Astrocyte (in vitro differentiated cells and primary cell): ENCODE measurements at regions not wholly inside any gene's neighbourhood (a gene's known extent, or its start where the extent isn't known, plus 50 kb on each side); places are given as distances from the start of the nearest gene placed in this dataset.

ENCODE experiments used
- DNase-seq: peaks from one replicate; pipeline ENCODE4 v3.0.0-alpha.2; 2010; ENCODE audit warnings: low read depth
- FAIRE-seq: peaks from 2 replicates; lab custom pipeline; 2011; peaks lifted over from hg19 to GRCh38; lab: Jason Lieb, UNC
- H2AFZ ChIP-seq: 2 replicates; pipeline ENCODE4 v1.6.0; 2012; ENCODE audit warnings: low read depth, low read length, inconsistent platforms
- H3K27ac ChIP-seq: 2 replicates; pipeline ENCODE4 v1.5.1; 2011; ENCODE audit warnings: low read depth, low read length, inconsistent platforms
- H3K27me3 ChIP-seq: 2 replicates; pipeline ENCODE4 v1.6.0; 2011; ENCODE audit warnings: low read length, inconsistent platforms; ENCODE audit not compliant: insufficient read depth
- H3K36me3 ChIP-seq: 2 replicates; pipeline ENCODE4 v1.5.1; 2011; ENCODE audit warnings: low read length, inconsistent platforms; ENCODE audit not compliant: insufficient read depth
- H3K4me1 ChIP-seq: 2 replicates; pipeline ENCODE4 v1.5.1; 2011; ENCODE audit warnings: low read length, inconsistent platforms; ENCODE audit not compliant: insufficient read depth
- H3K4me2 ChIP-seq: 2 replicates; pipeline ENCODE4 v1.6.0; 2012; ENCODE audit warnings: low read length, inconsistent platforms
- H3K4me3 ChIP-seq: 2 replicates; pipeline ENCODE4 v1.5.1; 2011; ENCODE audit warnings: low read depth, mild to moderate bottlenecking, low read length, inconsistent platforms; ENCODE audit not compliant: insufficient read depth
- H3K79me2 ChIP-seq: 2 replicates; pipeline ENCODE4 v1.6.0; 2012; ENCODE audit warnings: mild to moderate bottlenecking, low read length, inconsistent platforms; ENCODE audit not compliant: insufficient read depth
- H3K9ac ChIP-seq: 2 replicates; pipeline ENCODE4 v1.6.0; 2012; ENCODE audit warnings: mild to moderate bottlenecking, low read length, inconsistent platforms
- H3K9me3 ChIP-seq: 2 replicates; pipeline ENCODE4 v1.5.1; 2012; ENCODE audit warnings: low read depth, mild to moderate bottlenecking, low read length, inconsistent platforms; ENCODE audit not compliant: insufficient read depth
- H4K20me1 ChIP-seq: 2 replicates; pipeline ENCODE4 v1.6.0; 2012; ENCODE audit warnings: low read length, inconsistent platforms; ENCODE audit not compliant: insufficient read depth
- H3K27ac Mint-ChIP-seq: one replicate; pipeline ENCODE4 v1.8.0; 2021; ENCODE audit warnings: mild to moderate bottlenecking, mixed read lengths; ENCODE audit not compliant: unreplicated experiment
- H3K27me3 Mint-ChIP-seq: one replicate; pipeline ENCODE4 v1.8.0; 2021; ENCODE audit warnings: low read depth, mixed read lengths; ENCODE audit not compliant: unreplicated experiment
- H3K36me3 Mint-ChIP-seq: one replicate; pipeline ENCODE4 v1.8.0; 2021; ENCODE audit warnings: low read depth, mixed read lengths; ENCODE audit not compliant: unreplicated experiment
- H3K4me1 Mint-ChIP-seq: one replicate; pipeline ENCODE4 v1.8.0; 2021; ENCODE audit warnings: low read depth, mixed read lengths; ENCODE audit not compliant: unreplicated experiment
- H3K4me3 Mint-ChIP-seq: one replicate; pipeline ENCODE4 v1.8.0; 2021; ENCODE audit warnings: mild to moderate bottlenecking, moderate library complexity, mixed read lengths; ENCODE audit not compliant: unreplicated experiment
- H3K9me3 Mint-ChIP-seq: one replicate; pipeline ENCODE4 v1.8.0; 2021; ENCODE audit warnings: mild to moderate bottlenecking, mixed read lengths; ENCODE audit not compliant: unreplicated experiment
- CTCF ChIP-seq: IDR thresholded peaks from 2 replicates; pipeline ENCODE4 v1.5.1; 2011; ENCODE audit warnings: low read depth, mild to moderate bottlenecking, inconsistent platforms, low read length, moderate library complexity; ENCODE audit not compliant: insufficient read depth
- EZH2 ChIP-seq: IDR thresholded peaks from 2 replicates; pipeline ENCODE4 v1.6.1; 2012; ENCODE audit warnings: mild to moderate bottlenecking, low read length, inconsistent platforms; ENCODE audit not compliant: insufficient read depth

- H3K4me1 Mint-ChIP-seq: no peaks in the 10 kb centered on the region
- no peak overlapping the region for H3K27ac ChIP-seq
- TF ChIP-seq EZH2 (no peak), CTCF (no peak)
- DNase-seq: no peak
- H3K9ac ChIP-seq: no peak overlapping the region
- H3K27me3 Mint-ChIP-seq: no peaks in the 10 kb centered on the region
- H3K9me3 Mint-ChIP-seq: no peaks in the 10 kb centered on the region
- no peaks in the 10 kb centered on the region for H3K9me3 ChIP-seq
- H2AFZ ChIP-seq: no peak overlapping the region
- no peaks in the 10 kb centered on the region for H3K36me3 Mint-ChIP-seq
- FAIRE-seq: no peak
- H3K4me3 ChIP-seq: no peak overlapping the region
- no peak overlapping the region for H3K27ac Mint-ChIP-seq
- H3K4me3 Mint-ChIP-seq: no peak overlapping the region
- no peaks in the 10 kb centered on the region for H3K4me1 ChIP-seq
- no peaks in the 10 kb centered on the region for H4K20me1 ChIP-seq
- H3K36me3 ChIP-seq: no peaks in the 10 kb centered on the region
- H3K27me3 ChIP-seq: no peaks in the 10 kb centered on the region
- no peaks in the 10 kb centered on the region for H3K79me2 ChIP-seq
- H3K4me2 ChIP-seq: no peak overlapping the region
Observed at GRCh38 chr4:62243895-62244294, 1043.8 kb downstream of the ADGRL3 start.

- peaks cover 5% of the 10 kb centered on the region for H3K4me1 Mint-ChIP-seq
- no peaks in the 10 kb centered on the region for H3K36me3 Mint-ChIP-seq
- no peak for TF ChIP-seq CTCF
- no peak for TF ChIP-seq EZH2
- FAIRE-seq (no peak), DNase-seq (no peak)
- Histone ChIP-seq H3K27me3 (no peaks in the 10 kb centered on the region), H2AFZ (no peak overlapping the region), H3K4me1 (no peaks in the 10 kb centered on the region), H3K36me3 (no peaks in the 10 kb centered on the region), H3K27ac (no peak overlapping the region), H3K9ac (no peak overlapping the region), H3K4me3 (no peak overlapping the region), H3K79me2 (no peaks in the 10 kb centered on the region), H4K20me1 (no peaks in the 10 kb centered on the region), H3K9me3 (no peaks in the 10 kb centered on the region), H3K4me2 (no peak overlapping the region)
- no peak overlapping the region for H3K27ac Mint-ChIP-seq
- no peaks in the 10 kb centered on the region for H3K9me3 Mint-ChIP-seq
- no peak overlapping the region for H3K4me3 Mint-ChIP-seq
- no peaks in the 10 kb centered on the region for H3K27me3 Mint-ChIP-seq
Observed at GRCh38 chr4:62235911-62236310, 1035.8 kb downstream of the ADGRL3 start.

GRCh38 chr4:62232814-62233213 is 1032.7 kb downstream of the ADGRL3 start:
- Histone ChIP-seq H3K9ac (no peak overlapping the region), H3K9me3 (no peaks in the 10 kb centered on the region), H3K4me1 (no peaks in the 10 kb centered on the region), H4K20me1 (no peaks in the 10 kb centered on the region), H2AFZ (no peak overlapping the region), H3K27ac (no peak overlapping the region), H3K79me2 (no peaks in the 10 kb centered on the region), H3K4me2 (no peak overlapping the region), H3K4me3 (no peak overlapping the region), H3K27me3 (no peaks in the 10 kb centered on the region), H3K36me3 (no peaks in the 10 kb centered on the region)
- H3K27ac Mint-ChIP-seq: no peak overlapping the region
- no peaks in the 10 kb centered on the region for H3K9me3 Mint-ChIP-seq
- FAIRE-seq (no peak), DNase-seq (no peak)
- TF ChIP-seq EZH2 (no peak), CTCF (no peak)
- peaks cover 5% of the 10 kb centered on the region for H3K4me1 Mint-ChIP-seq
- H3K27me3 Mint-ChIP-seq: no peaks in the 10 kb centered on the region
- no peaks in the 10 kb centered on the region for H3K36me3 Mint-ChIP-seq
- H3K4me3 Mint-ChIP-seq: no peak overlapping the region
